HG02798 (cell line): ENCODE measurements at regions not wholly inside any gene's neighbourhood (a gene's known extent, or its start where the extent isn't known, plus 50 kb on each side); places are given as distances from the start of the nearest gene placed in this dataset.
"Not testable (repeated sequence)": the region's sequence is repeated elsewhere in the genome, so short reads cannot be mapped to it uniquely, and the experiment has no call there.

Experiments used
- ATAC-seq: cut with Tn5 transposase; IDR thresholded peaks from one replicate; pipeline ENCODE4 v1.9.1; 2021; ENCODE audit warnings: mild to moderate bottlenecking; ENCODE audit not compliant: unreplicated experiment, poor library complexity

- not testable (repeated sequence) for ATAC-seq
These were observed 2829.6 kb downstream of the RPIA start for GRCh38 chr2:91520972-91521535.

- not testable (repeated sequence) for ATAC-seq
These were observed 2830.5 kb downstream of the RPIA start for GRCh38 chr2:91521944-91522343.

- ATAC-seq, result not testable (repeated sequence)
These were observed 2831.4 kb downstream of the RPIA start for GRCh38 chr2:91522877-91523276.

DNA sequence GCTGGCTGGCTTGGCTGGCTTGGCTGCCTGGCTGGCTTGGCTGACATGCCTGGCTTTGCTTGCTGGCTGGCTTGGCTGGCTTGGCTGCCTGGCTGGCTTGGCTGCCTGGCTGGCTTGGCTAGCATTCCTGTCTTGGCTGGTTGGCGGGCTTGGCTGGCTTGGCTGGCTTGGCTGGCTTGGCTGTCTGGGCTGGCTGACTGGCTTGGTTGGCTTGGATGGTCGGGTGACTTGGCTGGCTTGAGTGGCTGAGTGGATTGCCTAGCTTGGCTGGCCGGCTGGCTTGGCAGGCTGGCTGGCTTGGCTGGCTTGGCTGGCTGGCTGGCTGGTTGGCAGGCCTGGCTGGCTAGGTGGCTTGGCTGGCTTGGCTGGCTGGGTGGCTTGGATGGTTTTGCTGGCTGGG is 2832.3 kb downstream of the RPIA start:
- not testable (repeated sequence) for ATAC-seq

GRCh38 chr2:91525587-91525986 is 2834.1 kb downstream of the RPIA start:
- not testable (repeated sequence) for ATAC-seq

- not testable (repeated sequence) for ATAC-seq
These were observed 2834.6 kb downstream of the RPIA start for GRCh38 chr2:91526083-91526482.

GRCh38 chr2:91527056-91527455 is 2835.6 kb downstream of the RPIA start:
- ATAC-seq, result not testable (repeated sequence)

- ATAC-seq, result not testable (repeated sequence)
These were observed 2836.1 kb downstream of the RPIA start for GRCh38 chr2:91527491-91528031.

- not testable (repeated sequence) for ATAC-seq
These were observed 2836.9 kb downstream of the RPIA start for GRCh38 chr2:91528361-91528760.

DNA sequence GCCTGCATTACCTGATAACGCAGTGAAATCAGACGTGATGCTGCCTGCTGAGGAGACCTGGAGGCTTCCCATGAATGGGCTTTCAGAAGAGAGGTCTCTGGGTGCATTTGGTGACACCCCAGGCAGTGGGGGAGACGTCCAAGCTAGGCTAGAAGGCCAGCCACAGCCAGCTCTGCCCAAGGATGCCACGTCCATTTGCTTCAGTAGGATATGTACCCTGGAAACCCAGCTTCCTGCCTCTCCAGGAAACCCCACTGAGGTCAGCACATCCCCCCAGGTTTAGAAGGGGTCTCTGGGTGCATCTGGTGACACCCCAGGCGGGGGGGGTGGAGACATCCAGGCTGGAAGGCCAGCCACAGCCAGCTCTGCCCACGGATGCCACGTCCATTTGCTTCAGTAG is 2844.6 kb downstream of the RPIA start:
- not testable (repeated sequence) for ATAC-seq

GRCh38 chr2:91536549-91537263 is 2845.2 kb downstream of the RPIA start:
- ATAC-seq, result not testable (repeated sequence)

GRCh38 chr2:91549316-91549715 is 2857.8 kb downstream of the RPIA start:
- ATAC-seq, result not testable (repeated sequence)

DNA sequence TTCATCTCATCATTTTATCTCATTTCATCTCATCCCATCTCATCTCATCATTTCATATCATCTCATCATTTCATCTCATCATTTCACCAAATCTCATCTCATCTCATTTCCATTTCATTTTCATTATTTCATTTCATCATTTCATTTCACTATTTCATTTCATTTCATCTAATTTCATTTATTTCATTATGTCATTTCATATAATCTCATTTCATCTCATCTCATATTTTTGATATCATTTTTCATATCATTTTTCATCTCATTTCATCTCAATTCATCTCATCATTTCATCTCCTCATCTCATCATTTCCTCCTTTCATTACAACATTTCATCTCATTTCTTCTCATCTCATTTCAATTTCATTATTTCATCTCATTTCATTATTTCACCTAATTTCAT is 2866.8 kb downstream of the RPIA start:
- not testable (repeated sequence) for ATAC-seq

GRCh38 chr2:91559269-91559668 is 2867.8 kb downstream of the RPIA start:
- ATAC-seq, result not testable (repeated sequence)

- not testable (repeated sequence) for ATAC-seq
These were observed 2868.6 kb downstream of the RPIA start for GRCh38 chr2:91559886-91560614.

- ATAC-seq, result not testable (repeated sequence)
These were observed 2870.7 kb downstream of the RPIA start for GRCh38 chr2:91562184-91562583.

- not testable (repeated sequence) for ATAC-seq
These were observed 2873.2 kb downstream of the RPIA start for GRCh38 chr2:91564700-91565099.

GRCh38 chr2:91565689-91566430 is 2874.4 kb downstream of the RPIA start:
- not testable (repeated sequence) for ATAC-seq

GRCh38 chr2:91566611-91567010 is 2875.1 kb downstream of the RPIA start:
- not testable (repeated sequence) for ATAC-seq
